Renal cortical epithelial cell (primary cell): ENCODE measurements at regions not wholly inside any gene's neighbourhood (a gene's known extent, or its start where the extent isn't known, plus 50 kb on each side); places are given as distances from the start of the nearest gene placed in this dataset.
"Not testable (repeated sequence)": the region's sequence is repeated elsewhere in the genome, so short reads cannot be mapped to it uniquely, and the experiment has no call there.

ENCODE experiments used
- DNase-seq: peaks from one replicate; pipeline ENCODE4 v3.0.0-alpha.2; 2011; ENCODE audit warnings: low read depth

GRCh38 chr3:177705976-177706823 lies 508.9 kb upstream of the TBL1XR1 start:
- DNase-seq, result no peak

GRCh38 chr3:177709470-177709869 lies 512.2 kb upstream of the TBL1XR1 start:
- DNase-seq, result not testable (repeated sequence)

- DNase-seq, result no peak
These were observed 513.2 kb upstream of the TBL1XR1 start for GRCh38 chr3:177710506-177710905.

- DNase-seq, result no peak
These were observed 514.4 kb upstream of the TBL1XR1 start for GRCh38 chr3:177711637-177712036.

- DNase-seq, result no peak
These were observed 516.9 kb upstream of the TBL1XR1 start for GRCh38 chr3:177713928-177714900.

GRCh38 chr3:177714945-177715344 lies 517.7 kb upstream of the TBL1XR1 start:
- DNase-seq, result no peak

GRCh38 chr3:177715980-177716379 lies 518.7 kb upstream of the TBL1XR1 start:
- DNase-seq, result no peak

GRCh38 chr3:177720927-177721326 lies 523.6 kb upstream of the TBL1XR1 start:
- DNase-seq, result not testable (repeated sequence)

- no peak for DNase-seq
These were observed 524.8 kb upstream of the TBL1XR1 start for GRCh38 chr3:177721864-177722785.

GRCh38 chr3:177724020-177724638 lies 526.8 kb upstream of the TBL1XR1 start:
- no peak for DNase-seq

- DNase-seq, result no peak
These were observed 527.9 kb upstream of the TBL1XR1 start for GRCh38 chr3:177725165-177725564.

- DNase-seq, result no peak
These were observed 529.5 kb upstream of the TBL1XR1 start for GRCh38 chr3:177726807-177727206.

GRCh38 chr3:177729956-177730681 lies 532.8 kb upstream of the TBL1XR1 start:
- DNase-seq, result no peak

GRCh38 chr3:177730814-177731213 lies 533.5 kb upstream of the TBL1XR1 start:
- no peak for DNase-seq

- DNase-seq, result peak; percentile 15
These were observed 534.5 kb upstream of the TBL1XR1 start for GRCh38 chr3:177731644-177732268.

GRCh38 chr3:177733233-177733632 lies 536.0 kb upstream of the TBL1XR1 start:
- no peak for DNase-seq

- no peak for DNase-seq
These were observed 536.7 kb upstream of the TBL1XR1 start for GRCh38 chr3:177733936-177734335.

- DNase-seq, result no peak
These were observed 538.1 kb upstream of the TBL1XR1 start for GRCh38 chr3:177735431-177735830.

- no peak for DNase-seq
These were observed 542.2 kb upstream of the TBL1XR1 start for GRCh38 chr3:177739461-177739860.

GRCh38 chr3:177740254-177740653 lies 543.0 kb upstream of the TBL1XR1 start:
- no peak for DNase-seq
